ENCODE measurements at regions not wholly inside any gene's neighbourhood (a gene's known extent, or its start where the extent isn't known, plus 50 kb on each side); places are given as distances from the start of the nearest gene placed in this dataset.

DNA sequence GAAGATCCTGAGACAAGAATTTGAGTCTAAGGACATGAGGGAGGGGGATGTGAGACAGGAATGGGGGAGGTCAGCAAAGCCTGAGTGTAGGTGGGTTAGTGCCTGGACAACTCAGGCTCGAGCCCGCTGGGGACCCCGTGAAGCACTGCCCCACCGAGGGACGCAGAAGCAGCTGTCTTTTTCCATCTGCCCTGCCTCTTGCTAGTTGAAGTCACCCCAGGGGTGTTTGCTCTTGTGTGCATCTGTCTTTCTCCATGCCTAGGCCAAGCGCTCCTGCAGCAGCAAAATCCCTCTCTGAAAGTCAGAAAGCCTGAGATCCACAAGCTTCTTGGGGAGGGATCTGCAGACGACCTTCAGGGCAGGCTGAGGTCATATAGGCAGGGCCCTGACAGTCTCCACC, 79.0 kb upstream of the CELF2 start:
- no peak for ATAC-seq
- TF ChIP-seq, protein P1, sequence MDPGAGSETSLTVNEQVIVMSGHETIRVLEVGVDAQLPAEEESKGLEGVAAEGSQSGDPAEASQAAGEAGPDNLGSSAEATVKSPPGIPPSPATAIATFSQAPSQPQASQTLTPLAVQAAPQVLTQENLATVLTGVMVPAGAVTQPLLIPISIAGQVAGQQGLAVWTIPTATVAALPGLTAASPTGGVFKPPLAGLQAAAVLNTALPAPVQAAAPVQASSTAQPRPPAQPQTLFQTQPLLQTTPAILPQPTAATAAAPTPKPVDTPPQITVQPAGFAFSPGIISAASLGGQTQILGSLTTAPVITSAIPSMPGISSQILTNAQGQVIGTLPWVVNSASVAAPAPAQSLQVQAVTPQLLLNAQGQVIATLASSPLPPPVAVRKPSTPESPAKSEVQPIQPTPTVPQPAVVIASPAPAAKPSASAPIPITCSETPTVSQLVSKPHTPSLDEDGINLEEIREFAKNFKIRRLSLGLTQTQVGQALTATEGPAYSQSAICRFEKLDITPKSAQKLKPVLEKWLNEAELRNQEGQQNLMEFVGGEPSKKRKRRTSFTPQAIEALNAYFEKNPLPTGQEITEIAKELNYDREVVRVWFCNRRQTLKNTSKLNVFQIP (CRISPR knock-in tag; IDR thresholded peaks at IDR 0.05; ENCODE audit: borderline replicate concordance, low read depth): no peak
- TF ChIP-seq ZFP30 (CRISPR knock-in tag; IDR thresholded peaks at IDR 0.05): no peak
- TF ChIP-seq, protein P2, sequence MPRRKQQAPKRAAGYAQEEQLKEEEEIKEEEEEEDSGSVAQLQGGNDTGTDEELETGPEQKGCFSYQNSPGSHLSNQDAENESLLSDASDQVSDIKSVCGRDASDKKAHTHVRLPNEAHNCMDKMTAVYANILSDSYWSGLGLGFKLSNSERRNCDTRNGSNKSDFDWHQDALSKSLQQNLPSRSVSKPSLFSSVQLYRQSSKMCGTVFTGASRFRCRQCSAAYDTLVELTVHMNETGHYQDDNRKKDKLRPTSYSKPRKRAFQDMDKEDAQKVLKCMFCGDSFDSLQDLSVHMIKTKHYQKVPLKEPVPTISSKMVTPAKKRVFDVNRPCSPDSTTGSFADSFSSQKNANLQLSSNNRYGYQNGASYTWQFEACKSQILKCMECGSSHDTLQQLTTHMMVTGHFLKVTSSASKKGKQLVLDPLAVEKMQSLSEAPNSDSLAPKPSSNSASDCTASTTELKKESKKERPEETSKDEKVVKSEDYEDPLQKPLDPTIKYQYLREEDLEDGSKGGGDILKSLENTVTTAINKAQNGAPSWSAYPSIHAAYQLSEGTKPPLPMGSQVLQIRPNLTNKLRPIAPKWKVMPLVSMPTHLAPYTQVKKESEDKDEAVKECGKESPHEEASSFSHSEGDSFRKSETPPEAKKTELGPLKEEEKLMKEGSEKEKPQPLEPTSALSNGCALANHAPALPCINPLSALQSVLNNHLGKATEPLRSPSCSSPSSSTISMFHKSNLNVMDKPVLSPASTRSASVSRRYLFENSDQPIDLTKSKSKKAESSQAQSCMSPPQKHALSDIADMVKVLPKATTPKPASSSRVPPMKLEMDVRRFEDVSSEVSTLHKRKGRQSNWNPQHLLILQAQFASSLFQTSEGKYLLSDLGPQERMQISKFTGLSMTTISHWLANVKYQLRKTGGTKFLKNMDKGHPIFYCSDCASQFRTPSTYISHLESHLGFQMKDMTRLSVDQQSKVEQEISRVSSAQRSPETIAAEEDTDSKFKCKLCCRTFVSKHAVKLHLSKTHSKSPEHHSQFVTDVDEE (CRISPR knock-in tag; IDR thresholded peaks at IDR 0.05): no peak
- TF ChIP-seq ARNTL (CRISPR knock-in tag; IDR thresholded peaks at IDR 0.05; ENCODE audit: borderline replicate concordance, low read depth): no peak
- no peak for TF ChIP-seq OSR1 (CRISPR knock-in tag; IDR thresholded peaks at IDR 0.05)
- no peak for TF ChIP-seq TOX (CRISPR knock-in tag; IDR thresholded peaks at IDR 0.05; ENCODE audit: borderline replicate concordance)
- TF ChIP-seq ZNF70 (CRISPR knock-in tag; IDR thresholded peaks at IDR 0.05): no peak
- TF ChIP-seq BACH2 (CRISPR knock-in tag; IDR thresholded peaks at IDR 0.05; ENCODE audit: borderline replicate concordance): no peak
- no peak for TF ChIP-seq TCF4 (CRISPR knock-in tag; IDR thresholded peaks at IDR 0.05; ENCODE audit: borderline replicate concordance)
- no peak for TF ChIP-seq ISL1 (CRISPR knock-in tag; IDR thresholded peaks at IDR 0.05)
- TF ChIP-seq SNAI2 (CRISPR knock-in tag; IDR thresholded peaks at IDR 0.05): no peak
- TF ChIP-seq, protein P3, sequence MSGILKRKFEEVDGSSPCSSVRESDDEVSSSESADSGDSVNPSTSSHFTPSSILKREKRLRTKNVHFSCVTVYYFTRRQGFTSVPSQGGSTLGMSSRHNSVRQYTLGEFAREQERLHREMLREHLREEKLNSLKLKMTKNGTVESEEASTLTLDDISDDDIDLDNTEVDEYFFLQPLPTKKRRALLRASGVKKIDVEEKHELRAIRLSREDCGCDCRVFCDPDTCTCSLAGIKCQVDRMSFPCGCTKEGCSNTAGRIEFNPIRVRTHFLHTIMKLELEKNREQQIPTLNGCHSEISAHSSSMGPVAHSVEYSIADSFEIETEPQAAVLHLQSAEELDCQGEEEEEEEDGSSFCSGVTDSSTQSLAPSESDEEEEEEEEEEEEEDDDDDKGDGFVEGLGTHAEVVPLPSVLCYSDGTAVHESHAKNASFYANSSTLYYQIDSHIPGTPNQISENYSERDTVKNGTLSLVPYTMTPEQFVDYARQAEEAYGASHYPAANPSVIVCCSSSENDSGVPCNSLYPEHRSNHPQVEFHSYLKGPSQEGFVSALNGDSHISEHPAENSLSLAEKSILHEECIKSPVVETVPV (CRISPR knock-in tag; IDR thresholded peaks at IDR 0.05): no peak
- no peak for TF ChIP-seq CSDC2 (CRISPR knock-in tag; IDR thresholded peaks at IDR 0.05)

DNA sequence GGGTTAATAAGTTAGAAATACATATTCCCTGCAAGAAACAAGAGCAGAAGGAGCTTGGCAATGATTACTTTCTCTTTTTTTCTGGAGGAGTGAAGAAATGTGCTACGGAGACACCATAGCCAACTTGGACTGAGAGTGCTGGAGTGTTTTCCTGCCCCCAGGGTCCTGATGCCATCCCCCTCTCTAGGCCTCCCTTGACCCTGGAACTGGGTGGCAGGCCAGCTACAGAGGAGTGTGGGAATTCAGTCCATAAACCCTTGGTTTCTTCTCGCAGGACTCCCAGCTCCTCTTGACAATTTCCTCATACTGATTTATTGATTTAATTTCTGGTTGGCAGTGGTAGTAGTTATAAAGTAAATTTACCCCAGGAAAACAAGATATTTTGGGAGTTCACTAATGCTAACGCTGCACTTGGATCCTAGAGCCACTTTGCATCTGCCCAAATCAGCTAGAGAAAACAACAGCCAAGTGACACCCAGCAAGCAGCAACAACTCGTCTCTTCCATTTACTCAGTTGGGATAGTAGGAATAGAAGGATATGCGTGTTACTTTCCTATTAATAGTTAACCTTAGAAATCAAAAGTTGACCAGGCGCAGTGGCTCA, 76.4 kb upstream of the CELF2 start:
- ATAC-seq: no peak
- TF ChIP-seq ZFP3 (CRISPR knock-in tag; IDR thresholded peaks at IDR 0.05): no peak
- TF ChIP-seq GLIS3 (CRISPR knock-in tag; IDR thresholded peaks at IDR 0.05): no peak
- TF ChIP-seq PPARA (CRISPR knock-in tag; IDR thresholded peaks at IDR 0.05; ENCODE audit: borderline replicate concordance): no peak
- no peak for TF ChIP-seq ZNF565 (CRISPR knock-in tag; conservative IDR thresholded peaks at IDR 0.05; ENCODE audit: low read depth)
- TF ChIP-seq ARNTL (CRISPR knock-in tag; IDR thresholded peaks at IDR 0.05; ENCODE audit: borderline replicate concordance, low read depth): no peak
- no peak for TF ChIP-seq SNAI2 (CRISPR knock-in tag; IDR thresholded peaks at IDR 0.05)
- no peak for TF ChIP-seq TCF4 (CRISPR knock-in tag; IDR thresholded peaks at IDR 0.05; ENCODE audit: borderline replicate concordance)

DNA sequence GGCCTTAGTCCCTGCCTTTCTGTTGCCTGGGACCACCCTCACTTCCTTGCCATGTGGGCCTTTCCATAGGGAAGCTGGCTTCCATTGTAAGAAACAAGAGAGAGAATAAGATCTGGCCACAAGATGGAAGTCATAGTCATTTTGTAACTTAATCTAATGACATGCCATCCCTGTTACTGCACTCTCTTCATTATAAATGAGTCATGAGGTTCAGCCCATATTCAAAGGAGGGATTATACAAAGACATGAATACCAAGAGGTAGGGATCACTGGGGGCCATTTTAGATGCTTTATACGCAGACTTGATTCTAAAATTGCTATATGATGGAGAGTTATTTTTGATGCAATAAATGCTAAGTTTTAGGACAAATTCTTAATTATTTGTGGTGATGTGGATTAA, 75.2 kb upstream of the CELF2 start:
- no peak for ATAC-seq
- TF ChIP-seq, protein P2 (CRISPR knock-in tag; IDR thresholded peaks at IDR 0.05): no peak
- TF ChIP-seq, protein P4, sequence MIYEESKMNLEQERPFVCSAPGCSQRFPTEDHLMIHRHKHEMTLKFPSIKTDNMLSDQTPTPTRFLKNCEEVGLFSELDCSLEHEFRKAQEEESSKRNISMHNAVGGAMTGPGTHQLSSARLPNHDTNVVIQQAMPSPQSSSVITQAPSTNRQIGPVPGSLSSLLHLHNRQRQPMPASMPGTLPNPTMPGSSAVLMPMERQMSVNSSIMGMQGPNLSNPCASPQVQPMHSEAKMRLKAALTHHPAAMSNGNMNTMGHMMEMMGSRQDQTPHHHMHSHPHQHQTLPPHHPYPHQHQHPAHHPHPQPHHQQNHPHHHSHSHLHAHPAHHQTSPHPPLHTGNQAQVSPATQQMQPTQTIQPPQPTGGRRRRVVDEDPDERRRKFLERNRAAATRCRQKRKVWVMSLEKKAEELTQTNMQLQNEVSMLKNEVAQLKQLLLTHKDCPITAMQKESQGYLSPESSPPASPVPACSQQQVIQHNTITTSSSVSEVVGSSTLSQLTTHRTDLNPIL (CRISPR knock-in tag; IDR thresholded peaks at IDR 0.05; ENCODE audit: low read depth): no peak
- TF ChIP-seq TCF4 (CRISPR knock-in tag; IDR thresholded peaks at IDR 0.05; ENCODE audit: borderline replicate concordance) (no peak), ZNF70 (CRISPR knock-in tag; IDR thresholded peaks at IDR 0.05) (no peak), ZFP30 (CRISPR knock-in tag; IDR thresholded peaks at IDR 0.05) (no peak), ARNTL (CRISPR knock-in tag; IDR thresholded peaks at IDR 0.05; ENCODE audit: borderline replicate concordance, low read depth) (no peak), RARB (CRISPR knock-in tag; IDR thresholded peaks at IDR 0.05) (no peak), PPARA (CRISPR knock-in tag; IDR thresholded peaks at IDR 0.05; ENCODE audit: borderline replicate concordance) (no peak), TOX (CRISPR knock-in tag; IDR thresholded peaks at IDR 0.05; ENCODE audit: borderline replicate concordance) (no peak)
